Stomach (tissue), 8 donors: ENCODE measurements at regions not wholly inside any gene's neighbourhood (a gene's known extent, or its start where the extent isn't known, plus 50 kb on each side); places are given as distances from the start of the nearest gene placed in this dataset.

Source experiments
- DNase-seq, 2 donors: peaks; one replicate each; pipeline versions ENCODE4 v3.0.0 to v3.0.0-alpha.2; 2013 to 2019
- H3K27ac ChIP-seq, 5 donors: fragments of 200-600 bp in 4 of 5; sonication (generic) in 4 of 5; one replicate each; pipeline ENCODE4 v1.5.1; 2013 to 2019; ENCODE audit warnings: mild to moderate bottlenecking in 1 of 5, moderate library complexity in 1 of 5
- H3K27me3 ChIP-seq, 3 donors: fragments of 200-600 bp; sonication (generic); one replicate each; pipeline ENCODE4 v1.5.1; 2017 to 2019; ENCODE audit warnings: mixed run types in 1 of 3
- H3K36me3 ChIP-seq, 4 donors: fragments of 200-600 bp; sonication (generic); 1 replicate in 3 of 4; 2 replicates in 1 of 4; pipeline ENCODE4 v1.5.1; 2016 to 2019
- H3K4me1 ChIP-seq, 4 donors: fragments of 200-600 bp; sonication (generic); one replicate each; pipeline ENCODE4 v1.5.1; 2016 to 2019
- H3K4me3 ChIP-seq, 4 donors: fragments of 200-600 bp; sonication (generic) in 3 of 4; one replicate each; pipeline ENCODE4 v1.5.1; 2016 to 2019; ENCODE audit warnings: mild to moderate bottlenecking in 1 of 4
- H3K9me3 ChIP-seq, 4 donors: fragments of 200-600 bp; sonication (generic); one replicate each; pipeline ENCODE4 v1.5.1; 2016 to 2019
- CTCF ChIP-seq, 7 experiments: fragments of 450-650 bp in 4 of 7; fragments of 200-600 bp in 3 of 7; sonication (generic) in 3 of 7; IDR thresholded peaks; one replicate each; pipeline ENCODE4 v1.5.1; 2016 to 2019; ENCODE audit warnings: antibody characterized with exemption in 7 of 7, control low read depth in 2 of 7, mild to moderate bottlenecking in 1 of 7
- EP300 ChIP-seq: sonication (generic); formaldehyde crosslinking; IDR thresholded peaks from one replicate; pipeline ENCODE4 v1.6.1; 2017; ENCODE audit warnings: antibody characterized with exemption
- POLR2A ChIP-seq, 4 donors: fragments of 450-650 bp; IDR thresholded peaks; one replicate each; pipeline ENCODE4 v1.6.1; 2016; ENCODE audit warnings: antibody characterized with exemption in 4 of 4, control low read depth in 2 of 4, mild to moderate bottlenecking in 1 of 4, moderate library complexity in 1 of 4
- POLR2AphosphoS5 ChIP-seq, 3 donors: sonication (generic); formaldehyde crosslinking; IDR thresholded peaks; one replicate each; pipeline ENCODE4 v1.6.1; 2016; ENCODE audit warnings: antibody characterized with exemption in 3 of 3
- WGBS, 5 donors: extraction: QIAGEN DNeasy Blood & Tissue Kit in 3 of 5; methylation state at CpG; one replicate each; pipeline versions ENCODE4 v1.1.5 to v1.1.7; 2013 to 2018; 5-methylcytosine and 5-hydroxymethylcytosine counted together
- intact Hi-C: fragments of 100-400 bp; cut with DNase I; formaldehyde crosslinking; loops from one replicate; pipeline ENCODE4 v1.15.1; 2023; ENCODE audit warnings: low total_unique reads
- donor health status: healthy with polysubstance abuse.
- donor health status: Bipolar disorder and iron deficiency.
- donor health status: healthy.

- H3K9me3 ChIP-seq, result no peaks in the 10 kb centered on the region
- 44 to 67% (median 59%) methylated on average over 3 of the region's 3 CpGs for WGBS, 5 donors
- H3K4me3 ChIP-seq, result no peak overlapping the region
- intact Hi-C loops, result no loop called here
- no peaks in the 10 kb centered on the region for H3K36me3 ChIP-seq
- no peak for DNase-seq
- TF ChIP-seq EP300 (no peak), POLR2AphosphoS5 (IDR thresholded peaks at IDR 0.05) (no peak), CTCF (IDR thresholded peaks at IDR 0.05) (no peak)
- H3K27ac ChIP-seq, result no peak overlapping the region
- H3K4me1 ChIP-seq, result no peaks in the 10 kb centered on the region
- no peaks in the 10 kb centered on the region for H3K27me3 ChIP-seq
Observed at GRCh38 chr5:68771732-68772131, 322.1 kb upstream of the SLC30A5 start.

- H3K27ac ChIP-seq, result no peak overlapping the region
- DNase-seq, result no peak
Observed at GRCh38 chr5:68776381-68776780, 317.4 kb upstream of the SLC30A5 start.

GRCh38 chr5:68777135-68777534 is 316.7 kb upstream of the SLC30A5 start:
- Histone ChIP-seq H3K36me3 (no peaks in the 10 kb centered on the region), H3K4me3 (no peak overlapping the region), H3K4me1 (no peaks in the 10 kb centered on the region), H3K9me3 (no peaks in the 10 kb centered on the region), H3K27ac (no peak overlapping the region), H3K27me3 (no peaks in the 10 kb centered on the region)
- WGBS, 5 donors, result 58 to 70% (median 66%) methylated on average over 2 of the region's 2 CpGs
- peak in 1 of 2 donors; percentile 14 for DNase-seq
- TF ChIP-seq CTCF (IDR thresholded peaks at IDR 0.05) (no peak), EP300 (no peak), POLR2A (IDR thresholded peaks at IDR 0.05) (no peak), POLR2AphosphoS5 (IDR thresholded peaks at IDR 0.05) (no peak)
- intact Hi-C loops, result no loop called here

More at GRCh38 chr5:68776381-68776780, 317.4 kb upstream of the SLC30A5 start:
- TF ChIP-seq CTCF (IDR thresholded peaks at IDR 0.05), result no peak
- no peak for TF ChIP-seq POLR2AphosphoS5 (IDR thresholded peaks at IDR 0.05)
- no peak for TF ChIP-seq POLR2A (IDR thresholded peaks at IDR 0.05)
- TF ChIP-seq EP300, result no peak
- Histone ChIP-seq H3K4me3 (no peak overlapping the region), H3K27me3 (no peaks in the 10 kb centered on the region), H3K36me3 (no peaks in the 10 kb centered on the region), H3K4me1 (no peaks in the 10 kb centered on the region), H3K9me3 (no peaks in the 10 kb centered on the region)
- intact Hi-C loops, result no loop called here
- WGBS, 5 donors, result 90 to 95% (median 93%) methylated on average over 3 of the region's 3 CpGs

- TF ChIP-seq POLR2AphosphoS5 (IDR thresholded peaks at IDR 0.05) (no peak), CTCF (IDR thresholded peaks at IDR 0.05) (no peak), POLR2A (IDR thresholded peaks at IDR 0.05) (no peak), EP300 (no peak)
- no peaks in the 10 kb centered on the region for H3K27me3 ChIP-seq
- no peaks in the 10 kb centered on the region for H3K9me3 ChIP-seq
- H3K4me3 ChIP-seq, result no peak overlapping the region
- DNase-seq, result peak in 1 of 2 donors; percentile 20
- no peaks in the 10 kb centered on the region for H3K4me1 ChIP-seq
- H3K27ac ChIP-seq, result no peak overlapping the region
- H3K36me3 ChIP-seq, result no peaks in the 10 kb centered on the region
- intact Hi-C loops, result no loop called here
Observed at GRCh38 chr5:68778484-68778883, 315.3 kb upstream of the SLC30A5 start.
